CD14-positive monocyte (primary cell): ENCODE measurements at regions not wholly inside any gene's neighbourhood (a gene's known extent, or its start where the extent isn't known, plus 50 kb on each side); places are given as distances from the start of the nearest gene placed in this dataset.

Source experiments
- DNase-seq, 3 donors: peaks; one replicate each; pipeline ENCODE4 v3.0.0-alpha.2; 2011 to 2022
- H2AFZ ChIP-seq: 2 replicates; pipeline ENCODE4 v1.6.0; 2012; ENCODE audit warnings: mild to moderate bottlenecking, low read depth, low read length, inconsistent platforms; ENCODE audit not compliant: insufficient read depth, poor library complexity, severe bottlenecking
- H3K27ac ChIP-seq, 2 donors: 1 replicate in 1 of 2; 2 replicates in 1 of 2; pipeline ENCODE4 v1.5.1; 2012 to 2013; ENCODE audit warnings: low read length in 2 of 2, control low read depth in 1 of 2, inconsistent platforms in 1 of 2, low read depth in 1 of 2, mild to moderate bottlenecking in 1 of 2
- H3K27me3 ChIP-seq, 2 donors: one replicate each; pipeline versions ENCODE4 v1.6.0 to v1.6.1; 2011 to 2013; ENCODE audit warnings: low read length in 2 of 2; ENCODE audit not compliant: control insufficient read depth in 2 of 2, insufficient read depth in 2 of 2
- H3K36me3 ChIP-seq, 2 donors: replicated peaks in 1 of 2; 1 replicate in 1 of 2; 2 replicates in 1 of 2; pipeline versions ENCODE4 v1.5.1 to v1.6.1; 2012 to 2013; ENCODE audit warnings: low read length in 2 of 2, control low read depth in 1 of 2, inconsistent platforms in 1 of 2, mild to moderate bottlenecking in 1 of 2; ENCODE audit not compliant: insufficient read depth in 2 of 2, control insufficient read depth in 1 of 2
- H3K4me1 ChIP-seq, 2 donors: 1 replicate in 1 of 2; 2 replicates in 1 of 2; pipeline versions ENCODE4 v1.5.1 to v1.6.1; 2012 to 2013; ENCODE audit warnings: low read length in 2 of 2, control low read depth in 1 of 2, inconsistent platforms in 1 of 2, mild to moderate bottlenecking in 1 of 2, moderate library complexity in 1 of 2; ENCODE audit not compliant: insufficient read depth in 2 of 2, control insufficient read depth in 1 of 2
- H3K4me2 ChIP-seq: replicated peaks from 2 replicates; pipeline ENCODE3; 2012; ENCODE audit warnings: low read length, moderate library complexity, mild to moderate bottlenecking; ENCODE audit not compliant: poor library complexity, severe bottlenecking; ENCODE audit errors: extremely low read depth
- H3K4me3 ChIP-seq, 3 experiments: fragments of 200-600 bp in 1 of 3; sonication (generic) in 1 of 3; replicated peaks in 1 of 3; 1 replicate in 2 of 3; 2 replicates in 1 of 3; pipeline ENCODE4 v1.5.1; 2011 to 2013; ENCODE audit warnings: low read length in 3 of 3, mild to moderate bottlenecking in 3 of 3, control low read depth in 2 of 3, low read depth in 2 of 3, inconsistent platforms in 1 of 3, moderate library complexity in 1 of 3
- H3K79me2 ChIP-seq: 2 replicates; pipeline ENCODE4 v1.6.0; 2012; ENCODE audit warnings: mild to moderate bottlenecking, control low read depth, inconsistent platforms, low read length, moderate library complexity; ENCODE audit not compliant: insufficient read depth
- H3K9ac ChIP-seq: 2 replicates; pipeline ENCODE4 v1.6.0; 2017; ENCODE audit warnings: low read length, mild to moderate bottlenecking; ENCODE audit not compliant: insufficient read depth, poor library complexity, severe bottlenecking
- H3K9me3 ChIP-seq, 2 donors: replicated peaks in 1 of 2; 1 replicate in 1 of 2; 2 replicates in 1 of 2; pipeline versions ENCODE4 v1.5.1 to v1.6.1; 2012 to 2013; ENCODE audit warnings: low read length in 2 of 2, control low read depth in 1 of 2; ENCODE audit not compliant: control insufficient read depth in 1 of 2, insufficient read depth in 1 of 2
- H4K20me1 ChIP-seq: 2 replicates; pipeline ENCODE4 v1.6.0; 2012; ENCODE audit warnings: mild to moderate bottlenecking, low read length, control low read depth, moderate library complexity; ENCODE audit not compliant: insufficient read depth
- H3K27ac Mint-ChIP-seq, 7 donors: one replicate each; pipeline ENCODE4 v1.8.0; 2020; ENCODE audit warnings: mild to moderate bottlenecking in 7 of 7, mixed read lengths in 7 of 7, moderate library complexity in 6 of 7, inconsistent platforms in 2 of 7
- H3K27me3 Mint-ChIP-seq, 3 donors: one replicate each; pipeline ENCODE4 v1.8.0; 2021 to 2022; ENCODE audit warnings: low read depth in 3 of 3, mild to moderate bottlenecking in 3 of 3, mixed read lengths in 3 of 3, moderate library complexity in 3 of 3, inconsistent platforms in 1 of 3
- H3K36me3 Mint-ChIP-seq, 2 donors: one replicate each; pipeline ENCODE4 v1.8.0; 2020; ENCODE audit warnings: mixed read lengths in 2 of 2, inconsistent platforms in 1 of 2, mild to moderate bottlenecking in 1 of 2
- H3K4me1 Mint-ChIP-seq: one replicate; pipeline ENCODE4 v1.8.0; 2020; ENCODE audit warnings: mild to moderate bottlenecking, mixed read lengths
- H3K4me3 Mint-ChIP-seq, 2 donors: one replicate each; pipeline ENCODE4 v1.8.0; 2020; ENCODE audit warnings: mild to moderate bottlenecking in 2 of 2, mixed read lengths in 2 of 2, moderate library complexity in 1 of 2
- H3K9me3 Mint-ChIP-seq, 7 donors: one replicate each; pipeline ENCODE4 v1.8.0; 2020 to 2022; ENCODE audit warnings: mixed read lengths in 7 of 7, mild to moderate bottlenecking in 6 of 7, moderate library complexity in 6 of 7, inconsistent platforms in 2 of 7
- CTCF ChIP-seq: fragments of 200-600 bp; IDR thresholded peaks from one replicate; pipeline ENCODE4 v1.8.0; 2022; ENCODE audit warnings: antibody characterized with exemption, mild to moderate bottlenecking
- WGBS: methylation state at CpG from one replicate; pipeline ENCODE4 v1.1.5; 2013; ENCODE audit warnings: missing lambda C conversion rate; ENCODE audit not compliant: insufficient coverage; 5-methylcytosine and 5-hydroxymethylcytosine counted together
- intact Hi-C, 2 donors: fragments of 100-400 bp; cut with micrococcal nuclease; formaldehyde crosslinking; loops; one replicate each; pipeline versions ENCODE4 v1.15.0 to v1.15.1; 2023

DNA sequence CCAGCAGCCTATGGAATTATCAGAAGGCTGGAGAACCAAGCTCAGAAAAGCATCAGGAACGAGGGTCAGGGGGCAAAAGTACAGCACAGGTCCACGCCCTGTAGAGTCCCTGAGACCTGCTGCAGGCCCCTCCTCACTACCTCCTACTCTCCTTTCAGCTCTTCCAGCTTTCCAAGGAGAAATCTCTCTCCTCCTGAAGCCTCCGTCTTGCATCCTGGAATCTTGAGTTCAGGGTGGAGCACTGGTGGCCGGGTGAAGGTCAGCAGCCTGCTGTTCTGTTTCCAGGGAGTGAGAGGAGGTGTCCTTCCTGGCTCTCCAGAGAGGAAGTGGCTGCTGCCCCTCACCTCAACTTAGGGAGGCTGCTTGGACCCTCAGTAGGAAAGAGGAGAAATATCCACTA lies 342.3 kb downstream of the ZSWIM6 start:
- Mint-ChIP-seq H3K4me3 (no peak overlapping the region), H3K4me1 (peaks cover 10% of the 10 kb centered on the region), H3K36me3 (no peaks in the 10 kb centered on the region), H3K27me3 (peaks cover 1 to 2% (median 2%) of the 10 kb centered on the region in 3 donors), H3K27ac (no peak overlapping the region), H3K9me3 (no peaks in the 10 kb centered on the region)
- Histone ChIP-seq H3K4me1 (peaks cover 5 to 7% of the 10 kb centered on the region in 2 donors), H2AFZ (no peak overlapping the region), H3K4me2 (no peak overlapping the region), H4K20me1 (no peaks in the 10 kb centered on the region), H3K27me3 (no peaks in the 10 kb centered on the region), H3K79me2 (no peaks in the 10 kb centered on the region), H3K4me3 (no peak overlapping the region), H3K9ac (no peak overlapping the region), H3K27ac (no peak overlapping the region), H3K9me3 (no peaks in the 10 kb centered on the region), H3K36me3 (no peaks in the 10 kb centered on the region)
- TF ChIP-seq CTCF: no peak
- no peak for DNase-seq
- WGBS: 91% methylated on average over 2 of the region's 4 CpGs
- intact Hi-C loops: no loop called here

GRCh38 chr5:61675015-61675692 lies 343.1 kb downstream of the ZSWIM6 start:
- Histone ChIP-seq H3K4me1 (peaks cover 5 to 7% of the 10 kb centered on the region in 2 donors), H3K4me2 (no peak overlapping the region), H3K27ac (no peak overlapping the region), H2AFZ (no peak overlapping the region), H3K9me3 (no peaks in the 10 kb centered on the region), H3K79me2 (no peaks in the 10 kb centered on the region), H3K36me3 (no peaks in the 10 kb centered on the region), H3K4me3 (no peak overlapping the region), H4K20me1 (no peaks in the 10 kb centered on the region), H3K9ac (no peak overlapping the region), H3K27me3 (no peaks in the 10 kb centered on the region)
- H3K4me1 Mint-ChIP-seq: peaks cover 10% of the 10 kb centered on the region
- peaks cover 1 to 3% (median 2%) of the 10 kb centered on the region in 3 donors for H3K27me3 Mint-ChIP-seq
- no peak overlapping the region for H3K27ac Mint-ChIP-seq
- no peaks in the 10 kb centered on the region for H3K9me3 Mint-ChIP-seq
- 94% methylated on average over 4 of the region's 5 CpGs for WGBS
- intact Hi-C loops: no loop called here
- H3K36me3 Mint-ChIP-seq: no peaks in the 10 kb centered on the region
- H3K4me3 Mint-ChIP-seq: no peak overlapping the region
- no peak for DNase-seq
- no peak for TF ChIP-seq CTCF
